Endothelial cell of umbilical vein (primary cell): ENCODE measurements at regions not wholly inside any gene's neighbourhood (a gene's known extent, or its start where the extent isn't known, plus 50 kb on each side); places are given as distances from the start of the nearest gene placed in this dataset.

Source experiments
- BruUV-seq: library from RNA; stranded (reverse); fragments of 400-500 nt; replicated peaks from 2 replicates; lab custom pipeline; 2021; lab: Mats Ljungman, UMichigan
- CTCF ChIA-PET: fragments of 300-600, 350-600 bp; sonication (Branson Sonifier 250); formaldehyde crosslinking; loops from one replicate; lab custom pipeline; 2021; ENCODE audit warnings: antibody characterized with exemption, inconsistent platforms; lab: Charles Lee
- POLR2A ChIA-PET: fragments of 300-600, 350-600 bp; sonication (Branson Sonifier 250); formaldehyde crosslinking; loops from one replicate; lab custom pipeline; 2021; ENCODE audit warnings: antibody characterized with exemption, inconsistent platforms; lab: Charles Lee
- DNase-seq: peaks from one replicate; pipeline ENCODE4 v3.0.0-alpha.2; 2011; ENCODE audit warnings: low read depth, low spot score
- FAIRE-seq: peaks from 2 replicates; lab custom pipeline; 2011; peaks lifted over from hg19 to GRCh38; lab: Jason Lieb, UNC
- H2AFZ ChIP-seq: 2 replicates; pipeline ENCODE4 v1.6.0; 2012; ENCODE audit warnings: low read depth, low read length, control low read depth, inconsistent platforms
- H3K27ac ChIP-seq: 2 replicates; pipeline ENCODE4 v1.5.1; 2011; ENCODE audit warnings: low read depth, mild to moderate bottlenecking, control low read depth, low read length, moderate library complexity; ENCODE audit not compliant: insufficient read depth
- H3K27me3 ChIP-seq, 2 experiments: 2 replicates each; pipeline versions ENCODE4 v1.6.0 to v1.6.1; 2011; ENCODE audit warnings: low read length in 2 of 2, mixed read lengths in 1 of 2; ENCODE audit not compliant: control insufficient read depth in 2 of 2, insufficient read depth in 2 of 2
- H3K36me3 ChIP-seq, 2 experiments: 2 replicates in 1 of 2; 3 replicates in 1 of 2; pipeline ENCODE4 v1.5.1; 2011; ENCODE audit warnings: low read length in 2 of 2, mild to moderate bottlenecking in 1 of 2, moderate library complexity in 1 of 2; ENCODE audit not compliant: control insufficient read depth in 2 of 2, insufficient read depth in 2 of 2; ENCODE audit errors: extremely low read depth in 1 of 2
- H3K4me1 ChIP-seq: 3 replicates; pipeline ENCODE4 v1.5.1; 2011; ENCODE audit warnings: mild to moderate bottlenecking, low read length; ENCODE audit not compliant: control insufficient read depth, insufficient read depth; ENCODE audit errors: extremely low read depth
- H3K4me2 ChIP-seq: 2 replicates; pipeline ENCODE4 v1.6.1; 2011; ENCODE audit warnings: low read length, control low read depth, mixed read lengths; ENCODE audit not compliant: insufficient read depth
- H3K4me3 ChIP-seq, 3 experiments: fragments of 200-600 bp in 1 of 3; sonication (generic), shearing (Covaris generic) in 1 of 3; replicated peaks in 1 of 3; 2 replicates each; pipeline ENCODE4 v1.5.1; 2011 to 2016; ENCODE audit warnings: control low read depth in 3 of 3, low read length in 3 of 3, mild to moderate bottlenecking in 2 of 3, inconsistent platforms in 1 of 3, low read depth in 1 of 3, moderate library complexity in 1 of 3; ENCODE audit not compliant: insufficient read depth in 1 of 3
- H3K79me2 ChIP-seq: 2 replicates; pipeline ENCODE4 v1.6.0; 2012; ENCODE audit warnings: low read length, inconsistent platforms; ENCODE audit not compliant: control insufficient read depth, insufficient read depth
- H3K9ac ChIP-seq: replicated peaks from 2 replicates; pipeline ENCODE3; 2011; ENCODE audit warnings: low read length, control low read depth; ENCODE audit not compliant: insufficient read depth; ENCODE audit errors: extremely low read depth
- H3K9me1 ChIP-seq: replicated peaks from 3 replicates; pipeline ENCODE4 v1.6.0; 2011; ENCODE audit warnings: mild to moderate bottlenecking, low read length; ENCODE audit not compliant: control insufficient read depth, insufficient read depth; ENCODE audit errors: extremely low read depth
- H3K9me3 ChIP-seq: replicated peaks from 2 replicates; pipeline ENCODE4 v1.5.1; 2012; ENCODE audit warnings: low read length, inconsistent platforms; ENCODE audit not compliant: control insufficient read depth, insufficient read depth
- H4K20me1 ChIP-seq: replicated peaks from 2 replicates; pipeline ENCODE3; 2011; ENCODE audit warnings: mild to moderate bottlenecking, low read length; ENCODE audit not compliant: control insufficient read depth, insufficient read depth; ENCODE audit errors: extremely low read depth
- EZH2 ChIP-seq: IDR thresholded peaks from 2 replicates; pipeline ENCODE4 v1.6.1; 2012; ENCODE audit warnings: borderline replicate concordance, low read depth, mild to moderate bottlenecking, moderate library complexity, low read length, inconsistent platforms; ENCODE audit not compliant: severe bottlenecking
- FOS ChIP-seq: IDR thresholded peaks from 2 replicates; pipeline ENCODE4 v1.6.1; 2011; ENCODE audit warnings: mild to moderate bottlenecking, low read length, moderate library complexity, borderline replicate concordance; ENCODE audit not compliant: insufficient read depth
- GATA2 ChIP-seq: IDR thresholded peaks from 2 replicates; pipeline ENCODE4 v1.7.0; 2011; ENCODE audit warnings: low read depth, mild to moderate bottlenecking, moderate library complexity, mixed read lengths, low read length; ENCODE audit not compliant: insufficient read length, insufficient read depth
- JUN ChIP-seq: IDR thresholded peaks from 2 replicates; pipeline ENCODE4 v1.6.1; 2011; ENCODE audit warnings: borderline replicate concordance, low read depth; ENCODE audit not compliant: insufficient read length, insufficient read depth
- MYC ChIP-seq: IDR thresholded peaks from one replicate; pipeline ENCODE4 v1.6.1; 2011; ENCODE audit warnings: mild to moderate bottlenecking, low read depth, low read length
- POLR2A ChIP-seq: IDR thresholded peaks from 2 replicates; pipeline ENCODE4 v1.6.1; 2012; ENCODE audit warnings: low read depth, mild to moderate bottlenecking, control low read depth, low read length
- POLR2AphosphoS5 ChIP-seq: IDR thresholded peaks from 2 replicates; pipeline ENCODE4 v1.6.1; 2012; ENCODE audit warnings: low read depth, mild to moderate bottlenecking, control low read depth, low read length, moderate library complexity; ENCODE audit not compliant: insufficient read depth
- dilution Hi-C: fragments of 300-500 bp; cut with MboI; formaldehyde crosslinking; loops from one replicate; pipeline ENCODE4 v1.15.0; 2019; ENCODE audit warnings: low sequenced_read_pairs; ENCODE audit not compliant: extremely low pct_ligation_motif_present
- intact Hi-C: fragments of 100-400 bp; cut with micrococcal nuclease; formaldehyde crosslinking; loops from one replicate; pipeline ENCODE4 v1.10.0; 2022
- TF ChIP-seq, protein P1 (sequence below), 2 donors: IDR thresholded peaks; 1 replicate in 1 of 2; 2 replicates in 1 of 2; pipeline ENCODE4 v1.5.1; 2011; ENCODE audit warnings: low read length in 2 of 2, mild to moderate bottlenecking in 2 of 2, moderate library complexity in 2 of 2, control low read depth in 1 of 2, inconsistent platforms in 1 of 2, low read depth in 1 of 2; ENCODE audit not compliant: insufficient read depth in 1 of 2; ENCODE audit errors: extremely low read depth in 1 of 2
- TF ChIP-seq, protein P2 (sequence below): IDR thresholded peaks from 2 replicates; pipeline ENCODE4 v1.6.1; 2011; ENCODE audit not compliant: insufficient read depth, insufficient read length

DNA sequence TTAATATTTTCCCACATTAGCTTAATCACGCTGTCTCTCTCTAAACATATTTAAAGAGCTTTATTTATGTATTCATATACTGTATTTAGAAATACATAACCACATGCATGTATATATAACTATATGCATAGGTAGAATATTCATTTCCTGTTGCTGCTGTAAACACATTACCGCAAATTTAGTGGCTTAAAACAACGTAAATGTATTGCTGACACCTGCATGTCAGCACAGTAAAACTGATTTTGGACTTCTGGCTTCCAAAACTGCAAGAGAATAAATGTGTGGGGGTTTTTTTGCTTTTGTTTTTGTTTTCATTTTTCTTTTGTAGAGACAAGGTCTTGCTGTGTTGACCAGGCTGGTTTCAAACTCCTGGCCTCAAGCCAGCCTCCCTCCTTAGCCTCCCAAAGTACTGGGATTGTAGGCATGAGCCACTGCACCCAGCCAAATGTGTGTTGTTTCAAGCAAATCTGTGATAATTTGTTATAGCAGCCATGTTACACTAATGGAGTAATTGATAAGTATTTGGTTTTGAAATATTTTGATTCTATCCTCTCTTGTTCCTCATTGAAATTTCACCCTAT is 61.9 kb upstream of the CMKLR1 start:
- BruUV-seq: no TSS peak

DNA sequence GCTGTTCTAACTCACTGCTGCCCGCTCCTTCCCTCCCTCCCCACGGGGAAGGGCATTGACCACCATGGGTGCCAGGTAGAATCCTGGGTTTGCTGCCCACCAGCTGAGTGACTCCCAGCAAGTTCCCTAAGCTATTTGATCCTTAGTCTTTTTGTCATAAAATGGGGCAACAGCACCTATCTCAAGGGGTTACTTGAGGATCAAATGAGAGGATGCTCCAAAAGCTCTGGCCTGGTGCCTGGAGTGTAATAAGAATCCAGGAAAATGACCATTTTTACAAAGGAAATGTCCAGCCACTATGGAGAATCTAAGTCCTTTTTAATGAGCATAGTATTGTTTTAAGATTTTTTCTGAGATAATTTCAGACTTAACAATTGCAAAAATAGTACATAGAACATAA is 61.4 kb upstream of the CMKLR1 start:
- CTCF ChIA-PET: no interaction called here
- POLR2A ChIA-PET: no interaction called here
- no peak overlapping the region for H3K4me3 ChIP-seq
- DNase-seq (no peak), FAIRE-seq (no peak)
- H3K4me2 ChIP-seq: no peak overlapping the region
- no peaks in the 10 kb centered on the region for H3K9me1 ChIP-seq
- dilution Hi-C loops: no loop called here
- no TSS peak for BruUV-seq
- no peak overlapping the region for H3K27ac ChIP-seq
- no peaks in the 10 kb centered on the region for H3K79me2 ChIP-seq
- no peaks in the 10 kb centered on the region for H3K36me3 ChIP-seq
- no peak overlapping the region for H3K9ac ChIP-seq
- no peaks in the 10 kb centered on the region for H3K27me3 ChIP-seq
- no peak for TF ChIP-seq EZH2
- TF ChIP-seq, protein P1, sequence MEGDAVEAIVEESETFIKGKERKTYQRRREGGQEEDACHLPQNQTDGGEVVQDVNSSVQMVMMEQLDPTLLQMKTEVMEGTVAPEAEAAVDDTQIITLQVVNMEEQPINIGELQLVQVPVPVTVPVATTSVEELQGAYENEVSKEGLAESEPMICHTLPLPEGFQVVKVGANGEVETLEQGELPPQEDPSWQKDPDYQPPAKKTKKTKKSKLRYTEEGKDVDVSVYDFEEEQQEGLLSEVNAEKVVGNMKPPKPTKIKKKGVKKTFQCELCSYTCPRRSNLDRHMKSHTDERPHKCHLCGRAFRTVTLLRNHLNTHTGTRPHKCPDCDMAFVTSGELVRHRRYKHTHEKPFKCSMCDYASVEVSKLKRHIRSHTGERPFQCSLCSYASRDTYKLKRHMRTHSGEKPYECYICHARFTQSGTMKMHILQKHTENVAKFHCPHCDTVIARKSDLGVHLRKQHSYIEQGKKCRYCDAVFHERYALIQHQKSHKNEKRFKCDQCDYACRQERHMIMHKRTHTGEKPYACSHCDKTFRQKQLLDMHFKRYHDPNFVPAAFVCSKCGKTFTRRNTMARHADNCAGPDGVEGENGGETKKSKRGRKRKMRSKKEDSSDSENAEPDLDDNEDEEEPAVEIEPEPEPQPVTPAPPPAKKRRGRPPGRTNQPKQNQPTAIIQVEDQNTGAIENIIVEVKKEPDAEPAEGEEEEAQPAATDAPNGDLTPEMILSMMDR (IDR thresholded peaks at IDR 0.05; ENCODE audit: extremely low read depth in 1 of 2, insufficient read depth in 1 of 2, low read depth in 1 of 2, low read length in 2 of 2): no peak
- no peak for TF ChIP-seq POLR2AphosphoS5
- TF ChIP-seq, protein P2, sequence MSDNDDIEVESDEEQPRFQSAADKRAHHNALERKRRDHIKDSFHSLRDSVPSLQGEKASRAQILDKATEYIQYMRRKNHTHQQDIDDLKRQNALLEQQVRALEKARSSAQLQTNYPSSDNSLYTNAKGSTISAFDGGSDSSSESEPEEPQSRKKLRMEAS: no peak
- TF ChIP-seq GATA2: no peak
- TF ChIP-seq JUN: no peak
- TF ChIP-seq MYC: no peak
- TF ChIP-seq FOS: no peak
- TF ChIP-seq POLR2A: no peak
- no peaks in the 10 kb centered on the region for H4K20me1 ChIP-seq
- H3K9me3 ChIP-seq: no peaks in the 10 kb centered on the region
- no peak overlapping the region for H2AFZ ChIP-seq
- intact Hi-C loops: no loop called here
- H3K4me1 ChIP-seq: no peaks in the 10 kb centered on the region

More for the DNA sequence above, 61.9 kb upstream of the CMKLR1 start:
- FAIRE-seq (no peak), DNase-seq (no peak)
- no peaks in the 10 kb centered on the region for H3K79me2 ChIP-seq
- H3K4me2 ChIP-seq: no peak overlapping the region
- H3K4me1 ChIP-seq: no peaks in the 10 kb centered on the region
- no peaks in the 10 kb centered on the region for H4K20me1 ChIP-seq
- H3K9me3 ChIP-seq: no peaks in the 10 kb centered on the region
- H3K9ac ChIP-seq: no peak overlapping the region
- no peak overlapping the region for H2AFZ ChIP-seq
- CTCF ChIA-PET: no interaction called here
- no peaks in the 10 kb centered on the region for H3K36me3 ChIP-seq
- POLR2A ChIA-PET: no interaction called here
- no peak overlapping the region for H3K27ac ChIP-seq
- no peak for TF ChIP-seq POLR2AphosphoS5
- no peak for TF ChIP-seq FOS
- TF ChIP-seq GATA2: no peak
- no peak for TF ChIP-seq EZH2
- no peak for TF ChIP-seq MYC
- no peak for TF ChIP-seq JUN
- TF ChIP-seq POLR2A: no peak
- TF ChIP-seq, protein P2: no peak
- dilution Hi-C loops: no loop called here
- no peaks in the 10 kb centered on the region for H3K27me3 ChIP-seq
- H3K9me1 ChIP-seq: no peaks in the 10 kb centered on the region
- intact Hi-C loops: no loop called here
- no peak overlapping the region for H3K4me3 ChIP-seq
